Spleen (tissue), 7 donors: ENCODE measurements at regions not wholly inside any gene's neighbourhood (a gene's known extent, or its start where the extent isn't known, plus 50 kb on each side); places are given as distances from the start of the nearest gene placed in this dataset.

Experiments used
- CTCF ChIP-seq, 11 experiments: fragments of 200-600 bp in 7 of 11; fragments of 450-650 bp in 4 of 11; sonication (generic) in 4 of 11; IDR thresholded peaks in 8 of 11; conservative IDR thresholded peaks in 3 of 11; 1 replicate in 7 of 11; 2 replicates in 4 of 11; pipeline versions ENCODE4 v1.4.0 to v1.8.0; 2016 to 2021; ENCODE audit warnings: antibody characterized with exemption in 11 of 11, inconsistent platforms in 4 of 11, mild to moderate bottlenecking in 1 of 11
- POLR2A ChIP-seq, 3 donors: fragments of 450-650 bp; IDR thresholded peaks; one replicate each; pipeline ENCODE4 v1.5.1; 2017; ENCODE audit warnings: antibody characterized with exemption in 3 of 3, mild to moderate bottlenecking in 1 of 3
- POLR2AphosphoS5 ChIP-seq, 3 donors: sonication (generic); formaldehyde crosslinking; IDR thresholded peaks; one replicate each; pipeline ENCODE4 v1.5.1; 2017; ENCODE audit warnings: antibody characterized with exemption in 3 of 3
- donor health status: DM: no; HTN: no; CAD: no; lungs with moderate emphysema.
- donor health status: DM: no; HTN: no; CAD: no.
- donor health status: DM: no; HTN: no; CAD: no.

- TF ChIP-seq CTCF (IDR thresholded peaks at IDR 0.05 in 8 of 11, conservative IDR thresholded peaks at IDR 0.05 in 3 of 11) (no peak), POLR2AphosphoS5 (IDR thresholded peaks at IDR 0.05) (no peak), POLR2A (IDR thresholded peaks at IDR 0.05) (no peak)
These were observed 683.7 kb downstream of the EPM2A start for GRCh38 chr6:145051661-145052060.
